ENCODE measurements at regions not wholly inside any gene's neighbourhood (a gene's known extent, or its start where the extent isn't known, plus 50 kb on each side); places are given as distances from the start of the nearest gene placed in this dataset.

DNA sequence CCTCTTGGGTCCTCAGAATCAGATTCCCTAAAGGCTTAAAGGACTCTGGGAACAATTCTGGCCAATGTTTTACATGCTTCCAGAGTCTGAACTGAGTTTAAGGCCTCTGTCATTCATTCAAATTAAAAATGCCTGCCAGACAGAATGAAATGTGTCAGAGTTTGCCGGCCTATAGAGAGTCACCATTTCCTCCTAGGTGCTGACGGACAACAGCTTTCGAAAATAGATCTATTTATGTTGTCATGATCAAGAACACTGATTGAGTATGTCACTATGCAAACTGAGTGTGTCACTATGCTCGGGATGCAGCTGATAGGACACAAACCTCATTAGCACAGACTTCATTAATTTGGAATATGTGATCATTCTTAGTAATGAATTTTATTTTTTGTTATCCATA, 151.4 kb upstream of the TMCC3 start:
- Histone ChIP-seq H3K4me2 (no peak overlapping the region), H4K20me1 (ENCODE audit: low read depth) (no peaks in the 10 kb centered on the region), H3K36me3 (no peaks in the 10 kb centered on the region), H3K4me1 (no peaks in the 10 kb centered on the region), H3K27me3 (no peaks in the 10 kb centered on the region), H3K9me3 (ENCODE audit: low read depth) (no peaks in the 10 kb centered on the region), H3F3A (ENCODE audit: low read depth) (no peaks in the 10 kb centered on the region), H3K4me3 (no peak overlapping the region), H3K9ac (no peak overlapping the region), H2AFZ (replicated peaks) (no peak overlapping the region), H3K27ac (no peak overlapping the region), H3K79me2 (ENCODE audit: low read depth) (no peaks in the 10 kb centered on the region)
- DNase-seq (ENCODE audit: low spot score), result no peak
- H3K36me3 Mint-ChIP-seq, result no peaks in the 10 kb centered on the region
- no peaks in the 10 kb centered on the region for H3K9me3 Mint-ChIP-seq
- H3K27ac Mint-ChIP-seq, result no peak overlapping the region
- H3K27me3 Mint-ChIP-seq (ENCODE audit: insufficient read depth, low read depth), result no peaks in the 10 kb centered on the region
- H3K4me3 Mint-ChIP-seq, result no peak overlapping the region
- no peak for TF ChIP-seq CTCF (IDR thresholded peaks at IDR 0.05)
- TF ChIP-seq EZH2phosphoT487 (IDR thresholded peaks at IDR 0.05), result no peak
- TF ChIP-seq EZH2 (IDR thresholded peaks at IDR 0.05), result no peak
- peaks cover 7% of the 10 kb centered on the region for H3K4me1 Mint-ChIP-seq

GRCh38 chr12:94799136-94799535, 148.8 kb upstream of the TMCC3 start:
- H3K36me3 ChIP-seq, result no peaks in the 10 kb centered on the region
- peaks cover 5% of the 10 kb centered on the region for H3F3A ChIP-seq (ENCODE audit: low read depth)
- H3K4me3 ChIP-seq, result no peak overlapping the region
- H3K9me3 Mint-ChIP-seq, result no peaks in the 10 kb centered on the region
- no peaks in the 10 kb centered on the region for H3K36me3 Mint-ChIP-seq
- H3K4me2 ChIP-seq, result no peak overlapping the region
- H3K79me2 ChIP-seq (ENCODE audit: low read depth), result no peaks in the 10 kb centered on the region
- no peak overlapping the region for H2AFZ ChIP-seq (replicated peaks)
- peaks cover 2% of the 10 kb centered on the region for H3K27me3 Mint-ChIP-seq (ENCODE audit: insufficient read depth, low read depth)
- no peak overlapping the region for H3K4me3 Mint-ChIP-seq
- no peak overlapping the region for H3K27ac Mint-ChIP-seq
- H3K4me1 Mint-ChIP-seq, result peaks cover 15% of the 10 kb centered on the region
- no peaks in the 10 kb centered on the region for H4K20me1 ChIP-seq (ENCODE audit: low read depth)
- no peak overlapping the region for H3K9ac ChIP-seq
- H3K4me1 ChIP-seq, result no peaks in the 10 kb centered on the region
- no peaks in the 10 kb centered on the region for H3K27me3 ChIP-seq
- no peak for DNase-seq (ENCODE audit: low spot score)
- H3K9me3 ChIP-seq (ENCODE audit: low read depth), result no peaks in the 10 kb centered on the region
- no peak overlapping the region for H3K27ac ChIP-seq
- TF ChIP-seq EZH2 (IDR thresholded peaks at IDR 0.05) (no peak), CTCF (IDR thresholded peaks at IDR 0.05) (no peak), EZH2phosphoT487 (IDR thresholded peaks at IDR 0.05) (no peak)

DNA sequence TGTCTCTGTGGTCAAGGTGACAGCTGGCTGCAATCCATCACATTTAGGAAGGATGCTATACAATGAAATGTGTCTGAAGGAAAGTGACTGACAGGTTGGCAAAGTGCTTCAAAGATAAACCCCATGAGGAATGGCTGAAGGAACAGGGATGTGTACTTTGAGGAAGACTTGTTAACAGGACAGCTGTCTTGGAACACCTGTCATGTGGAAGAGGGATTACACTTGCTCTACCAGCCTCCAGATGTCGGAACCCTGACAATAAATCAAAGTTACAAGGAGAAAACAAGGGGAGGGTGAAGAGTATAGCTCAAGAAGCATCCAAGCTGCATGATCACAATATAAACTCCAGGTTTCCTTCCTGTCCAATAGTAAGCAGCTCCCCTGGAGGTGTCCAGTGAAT, 147.8 kb upstream of the TMCC3 start:
- H3K36me3 ChIP-seq, result no peaks in the 10 kb centered on the region
- no peak overlapping the region for H3K27ac Mint-ChIP-seq

More for the DNA sequence above, 147.8 kb upstream of the TMCC3 start:
- Mint-ChIP-seq H3K4me3 (no peak overlapping the region), H3K9me3 (no peaks in the 10 kb centered on the region), H3K27me3 (ENCODE audit: insufficient read depth, low read depth) (peaks cover 6% of the 10 kb centered on the region), H3K36me3 (no peaks in the 10 kb centered on the region), H3K4me1 (peaks cover 20% of the 10 kb centered on the region)
- TF ChIP-seq CTCF (IDR thresholded peaks at IDR 0.05) (no peak), EZH2phosphoT487 (IDR thresholded peaks at IDR 0.05) (no peak), EZH2 (IDR thresholded peaks at IDR 0.05) (no peak)
- H3K27me3 ChIP-seq, result no peaks in the 10 kb centered on the region
- no peak overlapping the region for H3K4me2 ChIP-seq
- no peak overlapping the region for H2AFZ ChIP-seq (replicated peaks)
- no peaks in the 10 kb centered on the region for H4K20me1 ChIP-seq (ENCODE audit: low read depth)
- no peak for DNase-seq (ENCODE audit: low spot score)
- no peaks in the 10 kb centered on the region for H3K9me3 ChIP-seq (ENCODE audit: low read depth)
- no peak overlapping the region for H3K9ac ChIP-seq
- no peaks in the 10 kb centered on the region for H3K79me2 ChIP-seq (ENCODE audit: low read depth)
- no peak overlapping the region for H3K27ac ChIP-seq
- no peak overlapping the region for H3K4me3 ChIP-seq
- H3K4me1 ChIP-seq, result no peaks in the 10 kb centered on the region
- peaks cover 5% of the 10 kb centered on the region for H3F3A ChIP-seq (ENCODE audit: low read depth)
